NCI-H1436 treated with DMSO at 0.1 percent for 48 hours (cell line): ENCODE measurements at regions not wholly inside any gene's neighbourhood (a gene's known extent, or its start where the extent isn't known, plus 50 kb on each side); places are given as distances from the start of the nearest gene placed in this dataset.

Experiments used
- DNase-seq: peaks from one replicate; lab custom pipeline; 2025; lab: John Stamatoyannopoulos, UW

GRCh38 chr9:13487071-13487470 is 207.6 kb upstream of the MPDZ start:
- no peak for DNase-seq

- DNase-seq = no peak
Observed at GRCh38 chr9:13485068-13485596, 205.6 kb upstream of the MPDZ start.

- DNase-seq = no peak
Observed at GRCh38 chr9:13484186-13484585, 204.7 kb upstream of the MPDZ start.

- DNase-seq = no peak
Observed at GRCh38 chr9:13481274-13481673, 201.8 kb upstream of the MPDZ start.

- DNase-seq = no peak
Observed at GRCh38 chr9:13480693-13481092, 201.2 kb upstream of the MPDZ start.

GRCh38 chr9:13479096-13479495 is 199.6 kb upstream of the MPDZ start:
- no peak for DNase-seq

GRCh38 chr9:13478639-13479038 is 199.1 kb upstream of the MPDZ start:
- no peak for DNase-seq

GRCh38 chr9:13478160-13478559 is 198.7 kb upstream of the MPDZ start:
- DNase-seq = no peak

GRCh38 chr9:13470836-13471235 is 191.3 kb upstream of the MPDZ start:
- DNase-seq = no peak

GRCh38 chr9:13467157-13467556 is 187.7 kb upstream of the MPDZ start:
- DNase-seq = no peak

GRCh38 chr9:13461414-13461991 is 182.0 kb upstream of the MPDZ start:
- no peak for DNase-seq

- no peak for DNase-seq
Observed at GRCh38 chr9:13459071-13459470, 179.6 kb upstream of the MPDZ start.

GRCh38 chr9:13457795-13458194 is 178.3 kb upstream of the MPDZ start:
- DNase-seq = no peak

GRCh38 chr9:13450723-13451122 is 171.2 kb upstream of the MPDZ start:
- DNase-seq = no peak

- DNase-seq = no peak
Observed at GRCh38 chr9:13448482-13448881, 169.0 kb upstream of the MPDZ start.

GRCh38 chr9:13447843-13448422 is 168.4 kb upstream of the MPDZ start:
- DNase-seq = no peak

GRCh38 chr9:13446938-13447842 is 167.7 kb upstream of the MPDZ start:
- no peak for DNase-seq

GRCh38 chr9:13446286-13446937 is 166.9 kb upstream of the MPDZ start:
- no peak for DNase-seq

GRCh38 chr9:13445103-13445500 is 165.6 kb upstream of the MPDZ start:
- DNase-seq = no peak

- no peak for DNase-seq
Observed at GRCh38 chr9:13444245-13445102, 165.0 kb upstream of the MPDZ start.
